ENCODE measurements at regions not wholly inside any gene's neighbourhood (a gene's known extent, or its start where the extent isn't known, plus 50 kb on each side); places are given as distances from the start of the nearest gene placed in this dataset.
A peak's percentile ranks its signal among the peaks of the same experiment; 100 is the strongest.

DNA sequence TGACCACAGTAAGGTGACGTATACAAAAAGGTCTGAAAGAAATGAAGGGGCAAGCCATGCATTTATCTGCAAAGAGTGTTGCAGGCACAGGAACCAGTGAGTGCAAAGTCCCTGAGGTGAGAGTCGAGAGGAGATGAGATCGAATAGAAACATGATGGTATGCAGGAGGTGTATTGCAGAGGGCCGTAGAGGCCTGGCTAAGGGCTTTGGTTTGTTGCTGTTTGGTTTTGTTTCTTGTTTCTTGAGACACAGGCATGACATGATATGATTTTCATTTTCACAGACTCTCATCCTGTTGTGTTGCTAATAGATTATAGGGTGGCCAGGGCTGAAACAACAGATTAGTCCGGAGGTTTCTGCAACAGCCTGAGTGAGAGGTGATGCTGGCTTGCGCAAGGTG lies 80.4 kb downstream of the HSPH1 start:
- DNase-seq = no peak

- no peak for DNase-seq
These were observed 86.9 kb downstream of the HSPH1 start for GRCh38 chr13:31074756-31075155.

DNA sequence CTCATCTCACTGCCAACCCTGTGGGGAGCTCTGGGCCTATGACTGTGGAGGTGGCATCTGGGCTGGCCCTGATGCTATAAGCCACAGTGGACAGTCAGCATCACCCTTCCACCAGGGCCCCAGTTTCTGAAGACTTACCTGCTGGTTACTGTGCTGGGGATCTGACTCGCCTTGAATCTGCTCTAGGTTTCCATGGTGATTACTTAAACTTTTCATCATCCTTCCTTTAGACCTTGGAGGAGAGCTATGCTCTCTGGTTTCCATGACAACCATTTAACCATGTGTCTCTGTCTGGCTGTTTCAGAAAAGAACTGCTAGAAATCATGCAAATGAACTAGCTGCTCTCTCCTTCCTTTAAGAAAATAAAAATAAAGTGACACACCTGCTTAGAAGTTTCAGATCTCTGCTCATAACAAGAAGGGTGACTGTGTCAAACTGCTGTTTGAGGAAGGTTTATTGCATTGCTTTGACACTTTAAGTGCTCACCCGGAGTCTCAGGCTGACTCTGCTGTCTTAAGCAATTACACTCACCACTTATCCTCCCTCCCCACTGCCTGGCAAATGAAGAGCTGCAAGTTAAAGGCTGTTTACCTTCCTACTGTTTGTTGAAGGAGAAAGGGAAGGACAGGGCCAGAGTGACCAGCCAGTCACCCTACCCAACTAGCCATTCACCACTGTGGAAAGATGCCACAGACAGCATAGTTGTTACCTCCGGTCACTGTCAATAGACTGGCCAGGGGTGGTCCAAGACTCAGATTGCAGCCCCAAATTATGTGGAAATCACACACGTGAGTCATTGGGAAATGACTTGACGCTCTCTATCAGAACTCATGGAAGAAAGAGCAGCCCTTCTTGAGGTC lies 87.6 kb downstream of the HSPH1 start:
- peak; percentile 63 for DNase-seq

DNA sequence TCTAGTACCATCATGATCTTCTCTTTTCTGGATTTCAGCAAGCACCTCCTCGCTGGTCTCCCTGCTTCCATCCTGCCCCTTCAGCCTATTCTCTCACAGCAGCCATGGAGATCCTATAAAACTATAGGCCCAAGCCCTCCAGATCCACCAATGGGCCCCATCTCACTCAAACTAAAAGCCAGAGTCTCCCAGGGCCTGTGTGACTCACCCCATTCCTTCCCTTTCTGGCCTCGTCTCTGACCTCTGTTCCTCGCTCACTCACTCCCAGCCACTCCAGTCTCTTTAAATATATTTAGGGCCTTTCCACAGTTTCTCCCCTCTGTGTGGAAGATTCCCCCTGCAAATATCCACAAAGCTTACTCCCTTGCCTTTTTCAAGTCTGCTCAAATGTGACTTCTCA lies 89.7 kb downstream of the HSPH1 start:
- no peak for DNase-seq

DNA sequence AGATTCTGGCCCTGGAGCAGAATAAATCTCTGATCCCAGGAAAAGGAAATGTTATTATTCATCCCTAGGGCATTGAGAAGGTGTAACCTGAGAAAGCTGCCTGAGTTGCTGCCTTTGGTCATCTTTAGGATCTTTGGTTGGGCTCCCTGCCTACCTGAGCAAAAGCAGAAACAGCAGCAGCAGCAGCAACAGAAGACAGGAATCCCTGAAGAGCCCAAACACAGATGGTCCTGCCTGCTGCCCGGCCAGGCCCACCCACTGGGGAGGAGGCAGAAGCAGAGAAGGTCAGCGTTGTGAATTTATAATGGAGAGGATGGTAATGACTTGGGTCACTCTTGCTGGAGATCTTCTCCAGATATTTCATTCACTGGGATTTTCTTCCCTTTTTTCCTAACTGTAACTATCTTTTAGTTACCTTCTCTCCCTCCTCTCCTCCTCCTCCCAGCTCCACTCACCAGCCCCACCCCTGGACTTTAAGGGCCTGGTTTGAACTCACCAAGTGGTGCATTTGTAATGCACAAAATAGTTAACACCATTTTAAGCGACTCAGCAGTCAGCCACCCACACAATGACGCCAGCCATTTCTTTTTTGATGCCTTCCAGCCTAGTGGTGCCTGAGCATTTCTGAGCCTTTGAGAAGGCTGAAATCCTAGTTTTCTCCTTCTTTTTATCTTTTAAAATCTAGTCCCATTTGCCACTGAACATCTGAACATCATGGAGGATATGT lies 91.7 kb downstream of the HSPH1 start:
- no peak for DNase-seq

GRCh38 chr13:31068119-31068423 lies 93.6 kb downstream of the HSPH1 start:
- DNase-seq = no peak

DNA sequence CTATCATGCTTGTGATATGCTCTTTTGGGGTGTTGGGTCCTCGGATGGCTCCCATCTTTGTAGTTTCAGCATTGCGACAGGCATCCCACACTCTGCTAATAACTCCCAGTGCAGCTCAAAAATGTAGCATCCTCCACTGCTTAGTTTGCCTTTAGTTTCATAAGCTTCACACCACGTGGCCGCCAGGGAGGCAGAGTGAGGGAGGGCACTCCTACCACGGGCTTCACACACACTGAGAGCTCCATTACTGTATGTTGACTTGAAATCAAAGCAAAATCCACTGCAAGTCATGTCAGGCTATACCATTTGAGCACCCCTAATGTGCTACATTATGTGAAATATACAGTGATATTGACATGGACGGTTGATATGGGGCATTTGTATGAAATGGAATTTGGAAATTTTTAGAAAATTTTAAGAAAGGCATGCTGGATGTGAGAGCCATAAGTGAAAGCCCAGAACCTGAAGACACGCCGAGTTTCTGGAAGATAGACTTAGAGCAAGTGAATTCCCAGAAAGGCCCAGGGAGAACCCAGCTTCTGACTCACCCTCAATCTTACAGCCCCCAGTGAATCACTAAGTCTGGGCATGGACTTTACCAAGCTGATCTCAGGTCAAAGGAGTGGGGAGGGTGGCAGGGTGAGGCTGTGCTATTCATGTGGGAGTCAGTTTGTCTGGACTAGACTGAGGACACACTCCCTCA lies 94.1 kb downstream of the HSPH1 start:
- DNase-seq = no peak

- no peak for DNase-seq
These were observed 97.1 kb downstream of the HSPH1 start for GRCh38 chr13:31064636-31065035.

GRCh38 chr13:31063772-31064171 lies 97.9 kb downstream of the HSPH1 start:
- no peak for DNase-seq

- no peak for DNase-seq
These were observed 101.0 kb downstream of the HSPH1 start for GRCh38 chr13:31060655-31061054.

DNA sequence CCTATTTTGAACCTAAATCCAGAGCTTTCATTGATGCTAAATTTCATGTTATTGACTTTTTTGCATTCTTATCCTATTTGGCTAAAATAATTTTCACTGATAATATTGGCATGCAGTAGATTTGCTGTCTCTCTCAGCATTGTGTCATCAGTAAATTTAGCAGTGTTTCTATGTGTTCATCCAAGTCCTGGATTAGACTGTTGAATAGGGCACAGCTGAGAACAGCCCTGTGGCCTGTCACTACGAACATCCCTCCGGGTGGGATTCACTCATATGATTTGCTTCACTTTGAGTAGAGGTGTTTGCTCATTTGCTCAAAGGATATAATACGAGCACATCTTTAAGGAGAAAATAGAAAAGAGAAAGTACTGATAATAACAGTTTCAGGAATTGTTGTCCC lies 101.5 kb downstream of the HSPH1 start:
- no peak for DNase-seq

DNA sequence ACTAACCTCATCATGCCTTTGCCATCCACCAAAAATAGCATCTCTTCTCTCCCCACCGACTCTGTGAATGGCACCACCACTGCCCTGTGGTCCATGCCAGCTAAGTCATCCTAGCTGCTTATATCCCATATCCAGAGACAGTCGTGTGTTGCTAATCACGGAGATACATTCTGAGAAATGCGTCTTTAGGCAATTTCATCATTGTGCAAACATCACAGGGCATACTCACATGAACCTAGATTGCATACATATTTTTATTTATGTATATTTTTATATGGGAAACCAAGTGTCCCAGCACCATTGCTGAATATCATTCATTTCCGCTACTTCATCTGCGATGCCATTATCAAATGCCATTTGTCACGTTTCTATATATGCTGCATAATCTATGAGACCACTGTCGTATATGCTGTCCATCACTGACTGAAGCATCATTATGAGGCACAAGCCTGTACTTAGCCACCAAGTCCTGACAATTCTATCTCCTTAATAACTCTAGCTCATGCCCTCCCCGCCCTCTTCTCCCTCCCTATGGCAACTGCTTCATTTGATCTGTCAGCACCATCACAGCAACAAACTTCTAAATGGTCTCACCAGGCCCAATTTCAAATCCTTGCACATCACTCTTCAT lies 104.2 kb downstream of the HSPH1 start:
- DNase-seq = no peak

GRCh38 chr13:31056644-31057271 lies 104.9 kb downstream of the HSPH1 start:
- DNase-seq = no peak

DNA sequence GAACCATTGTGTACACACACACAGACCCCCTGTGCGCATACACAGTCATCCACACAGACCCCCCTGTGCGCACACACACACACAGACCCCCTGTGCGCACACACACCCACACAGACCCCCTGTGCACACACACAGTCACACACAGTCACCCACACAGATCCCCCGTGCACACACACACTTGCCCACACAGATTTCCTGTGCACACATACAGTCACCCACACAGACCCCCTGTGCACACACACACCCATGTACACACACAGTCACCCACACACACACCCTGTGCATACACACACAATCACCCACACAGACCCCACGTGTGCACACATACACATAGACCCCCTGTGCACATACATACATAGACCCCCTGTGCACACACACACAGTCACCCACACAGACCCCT lies 106.1 kb downstream of the HSPH1 start:
- DNase-seq = no peak

- no peak for DNase-seq
These were observed 107.1 kb downstream of the HSPH1 start for GRCh38 chr13:31054632-31055031.

DNA sequence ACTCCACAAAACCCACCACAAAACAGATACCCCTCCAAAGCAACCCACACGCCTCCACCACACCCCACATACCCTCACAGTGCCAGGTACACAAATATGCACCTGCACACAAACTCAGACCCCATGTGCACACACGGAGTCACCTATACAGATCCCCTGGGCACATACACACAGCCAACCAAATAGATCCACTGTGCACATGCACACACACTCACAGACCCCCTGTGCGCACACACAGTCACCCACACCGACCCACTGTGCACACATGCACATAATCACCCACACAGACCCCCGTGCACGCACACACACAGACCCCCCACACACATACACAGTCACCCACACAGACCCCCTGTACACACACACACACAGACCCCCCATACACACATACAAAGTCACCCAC lies 107.8 kb downstream of the HSPH1 start:
- DNase-seq = no peak

DNA sequence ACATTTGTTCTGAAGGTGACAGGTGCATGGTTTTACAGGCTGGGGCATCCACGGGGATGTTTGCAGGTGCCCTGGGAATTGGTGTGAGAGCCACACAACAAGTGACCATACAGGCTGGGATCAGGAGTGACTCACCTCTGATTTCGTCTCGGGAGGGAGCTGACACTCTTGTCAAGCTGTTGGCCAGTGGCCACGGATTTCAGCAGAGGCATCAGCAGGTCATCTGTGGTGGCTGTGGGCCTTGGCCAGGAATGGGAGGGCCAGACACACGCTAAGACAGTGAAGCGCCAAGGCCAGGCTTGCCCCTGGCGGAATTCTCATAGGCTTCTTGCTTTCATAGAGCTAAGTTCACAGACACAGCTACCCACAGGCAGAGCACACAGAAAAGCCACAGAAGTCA lies 108.6 kb downstream of the HSPH1 start:
- DNase-seq = no peak

- no peak for DNase-seq
These were observed 109.2 kb downstream of the HSPH1 start for GRCh38 chr13:31052478-31052877.

DNA sequence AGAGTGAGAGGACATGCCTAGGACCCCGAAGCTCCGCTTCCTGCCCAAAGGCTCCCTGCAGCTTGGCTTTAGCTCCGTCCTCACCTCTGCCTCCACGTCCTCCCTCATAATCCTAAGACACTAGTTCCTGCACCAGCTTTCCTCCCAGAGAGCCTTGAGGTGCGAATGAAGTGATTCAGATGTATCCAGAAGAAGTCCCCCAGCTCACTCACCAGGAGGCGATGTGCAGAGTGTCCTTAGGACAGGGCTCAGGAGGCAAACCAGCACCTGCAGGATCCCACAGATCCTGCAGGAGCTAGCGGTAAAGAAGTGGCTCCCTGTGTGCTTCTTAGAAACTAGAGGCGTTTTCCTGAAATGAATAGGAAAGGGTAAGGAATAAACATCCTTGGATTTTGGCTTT lies 109.7 kb downstream of the HSPH1 start:
- DNase-seq = no peak

- DNase-seq = no peak
These were observed 111.0 kb downstream of the HSPH1 start for GRCh38 chr13:31050486-31051400.

DNA sequence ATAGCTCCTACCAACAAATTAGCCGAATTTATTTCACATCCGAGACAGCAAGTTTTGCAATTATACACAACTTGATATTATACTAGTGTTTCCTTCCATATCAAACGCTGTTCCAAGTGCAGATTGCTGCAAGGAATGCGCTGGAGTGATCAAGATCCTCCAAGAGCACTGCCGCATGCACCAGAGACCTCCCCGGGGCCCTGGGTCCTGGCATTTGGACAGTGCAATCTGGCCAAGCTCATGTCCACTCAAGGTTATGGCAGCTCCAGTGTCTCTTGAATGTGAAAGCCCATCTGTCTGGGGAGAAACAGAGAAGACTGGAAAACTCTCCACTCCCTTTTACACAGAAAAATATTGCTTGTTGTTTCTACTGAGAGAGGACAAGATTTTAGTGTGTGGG lies 111.9 kb downstream of the HSPH1 start:
- no peak for DNase-seq

- DNase-seq = no peak
These were observed 112.6 kb downstream of the HSPH1 start for GRCh38 chr13:31049083-31049482.
